ENCODE measurements at regions not wholly inside any gene's neighbourhood (a gene's known extent, or its start where the extent isn't known, plus 50 kb on each side); places are given as distances from the start of the nearest gene placed in this dataset.

DNA sequence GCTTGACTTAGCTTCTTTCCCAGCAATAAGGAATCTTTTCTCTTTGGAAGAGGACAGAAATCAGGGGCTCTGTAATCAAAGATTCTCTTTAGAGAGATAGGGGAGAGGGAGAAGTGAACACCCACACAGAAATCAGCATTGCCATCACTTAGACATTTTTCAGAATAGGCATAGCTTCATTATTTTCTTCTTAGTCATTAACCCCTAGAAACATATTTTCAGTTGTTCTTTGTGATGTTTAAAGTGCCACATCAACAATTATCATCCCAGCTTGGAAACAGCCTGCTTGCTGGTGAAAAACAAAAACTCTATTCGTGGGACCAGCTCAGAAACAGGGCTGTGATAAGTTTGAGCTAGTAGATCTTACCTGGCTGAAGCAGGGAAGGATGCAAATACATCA, 88.3 kb upstream of the SLC44A3 start:
- DNase-seq, result no peak

DNA sequence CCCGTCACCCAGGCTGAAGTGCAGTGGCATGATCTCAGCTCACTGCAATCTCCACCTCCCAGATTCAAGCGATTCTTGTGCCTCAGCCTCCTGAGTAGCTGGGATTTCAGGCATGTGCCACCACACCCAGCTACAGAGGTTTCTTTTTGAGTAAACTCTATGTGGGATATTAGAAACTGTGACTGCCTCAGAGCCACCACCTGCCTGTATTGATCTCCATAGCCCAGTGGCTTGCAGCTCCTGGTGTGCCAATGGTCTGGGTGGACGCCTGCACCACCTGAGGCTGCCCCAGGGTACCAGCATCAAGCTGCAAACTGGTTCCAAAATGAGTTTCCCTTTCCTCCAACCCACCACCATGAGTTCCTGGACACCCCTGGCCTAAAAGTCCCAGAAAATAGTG, 89.7 kb upstream of the SLC44A3 start:
- DNase-seq, result no peak

DNA sequence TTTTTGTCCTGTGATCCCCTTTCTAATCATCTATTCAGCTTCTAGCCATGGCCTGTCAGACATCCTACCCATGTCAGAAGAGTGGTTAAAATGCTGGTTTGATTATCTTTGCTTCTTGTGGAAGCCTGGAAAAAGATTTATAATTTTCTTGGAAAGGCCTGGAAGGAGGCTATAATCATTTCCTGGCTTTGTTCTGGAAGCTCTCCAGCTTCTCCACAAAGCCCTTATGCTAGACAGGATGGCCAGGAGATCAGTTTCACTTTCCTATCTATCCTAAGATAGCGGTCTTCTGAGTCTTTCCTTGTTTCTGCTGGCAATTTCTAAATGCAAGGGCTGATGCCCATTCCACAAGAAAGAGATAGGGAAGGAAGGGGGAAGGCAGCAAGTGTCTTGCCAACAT, 90.9 kb upstream of the SLC44A3 start:
- DNase-seq, result no peak

DNA sequence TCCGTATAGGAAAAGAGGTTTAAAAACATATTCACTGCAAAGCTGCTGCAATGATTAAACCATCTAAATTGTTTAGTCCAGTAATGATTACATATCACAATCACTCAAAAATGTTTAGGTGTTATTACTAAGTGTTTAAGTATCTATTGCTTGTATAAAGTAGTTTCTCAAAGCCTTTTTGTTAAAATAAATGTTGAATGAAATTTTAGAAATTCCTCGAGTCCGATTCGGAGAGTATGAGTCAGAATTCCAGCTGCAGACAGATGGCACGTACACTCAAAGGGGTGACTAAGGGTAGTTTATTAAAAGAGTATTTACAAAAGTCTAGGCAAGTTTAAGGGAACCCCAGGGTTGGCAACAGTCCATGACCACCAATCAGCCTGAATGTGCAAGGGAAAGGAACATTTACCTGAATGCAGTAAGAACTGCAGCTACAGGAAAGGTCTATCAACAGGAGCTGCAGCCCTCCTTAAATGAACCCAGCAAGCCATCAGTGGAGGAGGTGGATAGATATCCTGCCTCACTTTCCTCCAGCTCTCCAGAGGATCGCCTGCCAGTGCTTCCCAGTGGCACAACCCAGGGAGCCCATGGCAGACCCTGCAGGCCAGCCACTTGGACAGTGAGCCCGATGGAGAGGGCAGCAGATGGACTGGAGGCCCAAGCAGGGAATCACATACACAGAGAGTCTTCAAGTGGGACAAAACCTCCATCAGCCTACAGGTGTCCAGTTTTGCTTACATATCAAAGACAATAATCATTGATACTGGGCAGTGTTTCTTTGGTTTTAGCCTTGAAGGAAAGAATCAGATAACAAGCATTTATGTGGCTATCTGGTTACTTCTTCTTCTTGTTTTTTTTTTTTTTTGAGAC, 92.1 kb upstream of the SLC44A3 start:
- DNase-seq, result no peak

DNA sequence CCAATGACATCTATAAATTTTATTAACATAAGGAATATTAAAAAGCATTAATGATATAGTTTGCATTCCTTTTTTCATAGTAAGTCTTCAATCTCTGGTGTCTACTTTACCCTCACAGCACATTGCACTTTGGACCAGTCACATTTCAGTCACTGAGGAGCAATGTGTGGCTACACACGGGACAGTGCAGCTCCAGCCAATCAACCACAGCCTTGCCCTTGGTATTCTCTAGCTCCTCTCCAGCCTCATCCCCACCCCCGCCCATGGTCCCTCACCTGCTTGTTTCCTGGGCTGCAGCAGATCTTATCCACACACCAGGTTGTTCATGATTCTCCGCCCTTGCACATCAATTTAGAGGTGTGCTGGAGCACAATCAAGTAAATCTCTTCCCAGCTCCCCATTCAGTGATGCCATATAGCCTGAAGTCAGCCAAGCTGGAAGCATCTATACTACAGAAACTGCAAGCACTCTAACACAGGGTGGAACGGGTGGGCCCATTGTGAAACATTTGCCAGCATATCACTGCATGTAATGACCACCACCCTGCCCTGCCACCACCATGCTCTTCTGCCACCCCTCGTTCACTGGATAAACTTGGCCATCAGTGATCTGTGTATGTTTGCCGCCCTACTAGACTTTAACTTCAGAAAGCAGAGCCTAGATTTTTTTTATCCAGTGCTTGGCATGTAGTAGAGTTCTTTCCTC, 93.0 kb upstream of the SLC44A3 start:
- no peak for DNase-seq

DNA sequence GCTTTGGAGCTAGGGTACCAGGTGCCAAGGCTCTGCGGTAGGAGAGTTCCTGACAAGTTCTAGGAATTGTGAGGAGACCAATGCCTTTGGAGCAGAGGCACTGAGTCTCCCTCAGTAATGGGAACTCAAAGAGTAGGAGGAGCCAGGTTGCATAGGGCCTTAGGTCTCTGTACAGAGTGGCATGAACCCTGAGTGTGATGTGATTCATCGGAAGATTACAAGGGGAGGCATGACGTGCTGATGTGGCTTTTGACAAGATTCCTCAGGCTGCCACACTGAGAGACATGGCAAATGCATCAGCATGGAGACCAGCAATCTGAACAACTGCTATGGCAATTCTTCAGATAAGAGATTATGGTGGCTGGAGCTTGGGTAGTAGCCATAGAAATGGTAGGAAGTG, 94.6 kb upstream of the SLC44A3 start:
- no peak for DNase-seq

DNA sequence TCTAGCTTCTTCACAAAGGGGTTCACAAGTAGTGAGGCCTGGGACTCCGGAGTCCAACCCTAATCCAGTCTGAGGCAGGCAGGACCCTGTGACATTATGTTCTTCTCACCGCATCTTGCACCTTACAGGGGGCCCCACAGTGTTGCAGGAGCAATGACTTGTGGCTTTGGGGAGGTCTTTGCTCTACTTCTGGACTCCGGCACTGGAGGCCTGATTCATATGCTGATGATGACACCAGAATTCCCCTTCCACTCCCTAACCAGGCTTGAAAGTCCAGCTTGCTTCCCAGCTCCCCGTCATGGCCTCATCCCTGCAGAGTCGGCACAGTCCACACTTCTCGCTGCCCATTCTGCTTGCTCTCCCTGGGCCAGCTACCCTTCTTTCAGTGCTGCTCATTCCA, 96.3 kb upstream of the SLC44A3 start:
- DNase-seq, result no peak

DNA sequence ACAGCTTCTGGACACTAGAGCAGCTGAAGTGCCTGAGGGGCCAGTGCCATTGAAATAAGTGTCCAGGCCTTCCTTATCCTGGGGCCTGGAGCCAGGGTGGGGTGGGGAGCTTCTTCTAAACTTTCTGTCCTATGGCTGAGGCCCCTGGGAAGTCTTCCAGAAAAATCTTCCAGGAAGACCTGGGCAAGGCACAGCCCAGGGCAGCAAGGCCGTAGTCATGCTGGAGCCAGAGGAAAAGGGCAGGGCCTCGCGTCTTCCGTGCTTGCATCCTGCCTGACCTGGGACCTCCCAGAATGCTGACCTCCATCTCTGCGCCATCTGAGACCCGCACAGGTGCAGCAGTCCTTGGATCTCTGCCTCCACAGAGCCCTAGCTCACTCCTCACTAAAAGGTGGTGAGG, 96.7 kb upstream of the SLC44A3 start:
- no peak for DNase-seq

DNA sequence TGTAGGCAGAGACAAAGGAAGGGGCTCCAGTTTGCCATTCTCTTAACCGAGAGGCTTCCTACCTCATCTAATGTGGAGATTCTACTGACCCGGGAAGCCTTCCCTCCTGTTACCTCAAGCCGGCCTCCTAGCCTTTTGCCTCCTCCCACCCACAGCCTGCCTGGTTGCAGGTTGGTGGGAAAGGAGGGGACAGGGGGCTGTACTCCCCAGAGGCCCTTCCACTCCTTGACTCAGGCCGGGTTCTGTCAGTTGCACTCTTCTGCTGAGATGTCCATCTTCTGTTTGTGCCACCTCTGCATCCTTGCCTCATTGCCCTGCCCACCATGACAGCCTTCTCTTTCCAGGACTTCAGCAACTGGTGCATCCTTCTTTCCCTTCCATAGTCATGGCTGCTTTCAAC, 98.0 kb upstream of the SLC44A3 start:
- no peak for DNase-seq

DNA sequence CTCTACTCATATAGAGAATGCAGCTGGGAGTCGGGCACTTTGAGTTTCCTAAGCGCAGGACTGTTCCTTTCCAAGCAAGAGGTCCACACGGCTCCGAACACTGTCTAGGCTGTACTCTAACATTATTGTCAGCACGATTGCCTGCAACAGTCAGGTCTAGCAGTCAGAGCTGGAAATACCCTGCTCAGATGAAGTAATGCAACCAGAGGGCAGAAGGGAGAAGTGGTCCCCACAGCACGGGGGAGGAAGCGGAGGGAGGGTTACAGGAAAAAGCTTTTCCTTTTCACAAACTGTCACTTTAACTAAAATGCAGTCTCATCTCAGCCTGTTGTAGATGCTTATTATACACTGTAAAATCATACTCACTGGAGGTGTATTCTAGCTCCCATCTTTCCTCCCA, 98.9 kb upstream of the SLC44A3 start:
- DNase-seq, result peak; percentile 15

DNA sequence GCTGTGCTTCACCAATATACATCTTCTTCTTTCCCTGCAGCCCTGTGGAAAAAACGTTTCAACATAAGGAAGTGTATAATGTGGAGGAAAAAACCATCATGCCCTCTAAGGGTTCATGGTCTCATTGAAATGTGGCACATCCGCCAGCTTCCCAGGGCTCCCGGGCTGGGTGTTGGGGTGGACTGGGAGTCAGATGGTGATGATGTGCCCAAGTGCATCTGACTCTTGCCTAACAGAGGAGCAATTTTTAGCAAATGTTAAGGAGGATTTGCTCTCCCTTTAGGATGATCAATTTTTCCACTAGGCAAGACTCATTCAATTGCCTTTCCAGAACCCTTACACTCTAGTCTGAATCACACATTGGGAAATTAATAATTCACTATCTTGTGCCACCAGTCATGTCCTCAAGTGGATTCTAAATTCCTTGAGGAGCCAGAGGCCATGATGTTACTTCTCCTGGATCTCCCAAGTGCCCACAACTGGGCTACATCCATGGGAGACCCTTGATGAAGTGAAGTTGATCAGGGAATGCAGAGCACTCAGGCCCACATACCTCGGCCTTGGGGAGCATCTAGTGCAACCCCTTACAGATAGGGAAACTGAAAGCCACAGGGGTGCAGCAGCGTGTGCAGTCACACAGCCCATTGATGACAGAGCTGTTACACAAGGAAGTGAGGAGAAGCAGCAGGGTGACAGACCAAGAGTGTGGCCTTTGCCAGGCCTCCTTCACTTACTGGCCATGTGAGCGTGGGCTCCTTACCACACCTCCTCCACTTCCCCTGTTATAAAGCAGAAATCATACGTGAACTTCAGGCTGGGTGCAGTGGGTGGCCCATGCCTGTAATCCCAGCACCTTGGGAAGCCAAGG, 100.0 kb upstream of the SLC44A3 start:
- peak; percentile 18 for DNase-seq

DNA sequence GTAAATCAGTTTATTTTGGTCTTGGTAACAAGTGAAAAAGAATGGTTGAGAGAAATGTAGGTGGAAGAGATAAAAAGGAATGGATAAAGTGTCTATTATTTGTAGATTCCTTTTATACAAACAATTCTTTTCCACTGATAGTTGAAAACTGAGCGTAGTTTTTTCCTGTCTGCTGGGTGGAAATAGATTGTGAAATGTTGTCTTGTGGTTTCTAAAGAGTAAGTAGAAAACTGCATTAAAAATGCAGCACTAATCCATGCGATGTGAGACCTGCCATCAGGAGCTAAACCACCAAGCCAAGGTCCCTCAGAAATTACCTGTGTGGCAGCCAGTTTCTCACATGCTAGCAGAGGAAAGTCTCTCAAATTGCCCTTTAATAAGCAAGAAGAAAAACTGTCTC, 103.2 kb upstream of the SLC44A3 start:
- no peak for DNase-seq

DNA sequence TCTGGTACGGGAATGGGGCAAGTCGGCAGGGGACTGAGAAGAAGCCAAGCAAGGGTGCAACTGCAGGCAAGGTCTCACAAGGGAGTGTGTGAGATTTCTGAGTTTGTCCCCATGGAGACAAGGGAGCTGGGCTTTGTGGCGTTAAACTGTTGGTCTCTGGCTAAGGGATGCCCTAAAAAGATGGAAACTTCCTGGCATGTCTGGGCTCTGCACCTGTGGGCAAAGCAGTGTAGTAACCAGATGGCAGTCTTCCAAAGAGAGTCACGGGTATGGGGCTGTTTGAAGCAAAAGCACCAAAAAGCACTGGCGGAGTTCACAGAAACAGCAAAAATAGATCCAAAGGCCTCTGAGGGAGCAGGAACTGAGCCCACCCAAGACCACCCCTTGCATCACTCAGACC, 104.8 kb upstream of the SLC44A3 start:
- DNase-seq, result no peak

DNA sequence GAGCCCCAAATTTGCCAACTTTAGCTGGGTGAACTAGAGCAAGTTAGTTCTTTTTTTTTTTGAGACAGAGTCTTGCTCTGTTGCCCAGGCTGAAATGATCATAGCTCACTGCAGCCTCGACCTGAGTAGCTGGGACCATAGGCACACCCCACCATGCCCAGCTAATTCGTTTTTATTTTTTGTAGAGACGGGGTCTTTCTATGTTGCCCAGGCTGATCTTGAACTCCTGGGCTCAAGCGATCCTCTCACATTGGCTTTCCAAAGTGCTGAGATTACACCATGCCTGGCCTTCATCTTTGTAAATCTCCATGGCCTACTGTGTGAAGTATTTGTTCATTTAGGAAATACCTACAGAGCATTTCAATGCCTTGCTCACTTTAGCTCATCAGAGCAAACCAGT, 105.6 kb upstream of the SLC44A3 start:
- DNase-seq, result no peak

DNA sequence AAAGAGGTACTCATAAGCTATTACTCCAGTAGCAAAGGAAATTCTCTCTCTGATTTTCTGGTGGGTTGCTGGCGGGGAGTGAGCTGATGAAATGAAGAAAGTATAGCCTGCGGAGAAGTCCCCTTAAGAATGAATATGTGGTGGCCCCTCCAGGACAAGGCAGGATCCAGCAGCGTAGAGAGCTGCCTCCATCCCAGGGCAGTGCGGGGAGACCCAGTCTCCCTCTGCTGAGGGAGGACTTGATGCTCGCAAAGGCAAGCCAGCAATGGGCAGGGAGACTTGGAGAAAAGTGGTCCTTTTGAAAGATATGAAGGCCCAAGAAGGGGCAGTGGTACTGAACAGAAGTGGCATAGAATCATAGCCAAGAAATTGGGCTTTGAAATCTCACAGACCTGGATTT, 106.0 kb upstream of the SLC44A3 start:
- no peak for DNase-seq

DNA sequence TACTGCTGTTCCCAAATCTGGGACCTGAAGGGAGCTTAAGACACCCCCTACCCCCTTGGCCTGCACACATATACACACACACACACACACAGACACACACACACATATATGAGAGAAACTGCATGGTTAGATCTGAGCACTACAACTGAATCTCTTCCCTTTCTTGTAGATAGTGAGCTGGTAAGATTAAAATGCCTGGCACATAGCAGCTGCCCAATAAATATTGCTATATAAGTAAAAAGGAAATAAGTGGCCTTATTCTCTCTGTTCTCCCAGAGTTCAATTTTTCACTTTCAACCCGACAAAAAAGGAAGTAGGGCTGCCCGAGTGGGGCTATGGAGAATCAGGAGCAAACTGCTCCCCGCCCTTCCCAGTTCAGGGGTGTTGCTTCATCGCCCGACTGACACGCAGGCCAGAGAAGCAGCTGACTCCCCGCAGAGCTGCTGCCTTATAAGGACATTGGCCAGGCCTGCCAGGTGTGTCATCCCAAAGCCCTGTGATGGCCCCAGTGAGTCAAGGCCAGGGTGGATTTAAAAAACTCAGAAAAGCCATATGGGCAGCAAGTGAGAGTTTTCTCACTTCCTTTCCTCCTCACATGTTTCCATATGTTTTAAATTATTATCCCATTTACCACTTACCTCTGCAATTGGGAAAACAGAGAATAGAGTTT, 106.5 kb upstream of the SLC44A3 start:
- DNase-seq, result peak; percentile 13

DNA sequence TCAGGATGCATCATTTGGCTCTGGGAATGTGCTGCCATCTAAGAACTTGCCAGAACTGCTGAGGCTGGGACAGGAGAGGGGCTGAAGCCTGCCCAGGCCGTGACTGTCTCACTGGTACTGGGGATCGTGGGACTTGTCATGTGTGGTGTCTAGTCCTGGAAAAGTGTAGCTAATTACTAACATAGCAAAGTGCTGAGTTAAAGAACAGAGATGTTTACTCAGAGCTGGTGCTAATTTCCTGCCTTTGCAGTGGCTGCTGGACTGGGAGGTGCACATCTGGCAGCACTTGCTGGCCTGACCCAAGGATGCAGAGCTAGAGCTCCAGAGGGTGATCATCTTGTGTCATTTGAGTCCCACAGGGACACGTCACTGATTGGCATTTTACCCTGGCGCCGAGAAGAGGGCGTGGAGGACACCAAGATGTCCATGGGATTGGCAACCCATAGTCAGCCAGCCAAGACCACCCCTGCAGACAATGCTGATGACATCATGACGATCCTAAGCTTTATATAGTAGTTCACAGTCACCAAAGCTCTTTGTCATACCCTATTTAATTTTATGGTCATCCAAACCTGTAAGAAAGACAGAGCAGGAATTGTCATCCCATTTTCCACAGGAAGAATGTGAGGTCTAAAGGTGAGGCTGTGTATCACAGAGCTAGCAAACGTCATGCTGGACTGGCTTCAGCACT, 110.1 kb upstream of the SLC44A3 start:
- DNase-seq, result no peak

DNA sequence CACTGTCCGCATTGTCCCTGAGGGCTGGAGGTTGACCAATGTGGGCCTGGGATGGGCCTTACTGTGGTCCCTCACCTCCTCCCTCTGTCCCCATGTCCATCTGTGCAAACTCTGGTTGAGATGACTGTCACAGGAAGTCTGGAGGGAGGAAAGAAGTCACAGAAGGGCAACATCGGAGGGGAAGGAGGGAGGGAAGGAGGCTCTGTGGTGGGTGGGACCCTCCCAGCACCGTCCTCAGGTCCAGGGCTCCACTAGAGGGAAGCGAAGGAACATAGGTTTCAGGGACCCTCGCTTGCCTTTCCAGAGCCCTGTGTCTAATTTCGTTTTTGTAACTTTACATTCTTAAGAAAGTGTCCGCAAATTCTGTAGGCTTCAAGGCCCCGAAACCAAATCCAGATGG, 111.3 kb upstream of the SLC44A3 start:
- DNase-seq, result no peak

DNA sequence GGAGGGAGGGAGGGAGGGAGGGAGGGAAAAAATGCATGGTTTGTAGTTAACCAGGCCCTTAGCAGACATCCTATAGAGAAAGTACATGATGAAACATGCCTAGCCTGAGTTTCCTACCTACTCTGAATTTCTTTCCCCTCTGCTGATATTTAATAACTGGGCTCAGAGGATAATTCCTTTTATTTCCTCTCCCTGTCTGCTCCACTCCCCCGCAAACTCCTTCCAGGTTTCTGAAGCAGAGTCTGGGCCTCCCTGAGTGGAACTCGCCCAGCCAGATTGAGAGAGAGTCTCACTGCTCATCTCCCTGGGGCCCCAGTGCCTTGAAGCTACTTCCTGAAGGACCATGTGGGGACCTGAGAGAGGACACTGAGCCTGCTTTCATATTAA, 111.9 kb upstream of the SLC44A3 start:
- no peak for DNase-seq

DNA sequence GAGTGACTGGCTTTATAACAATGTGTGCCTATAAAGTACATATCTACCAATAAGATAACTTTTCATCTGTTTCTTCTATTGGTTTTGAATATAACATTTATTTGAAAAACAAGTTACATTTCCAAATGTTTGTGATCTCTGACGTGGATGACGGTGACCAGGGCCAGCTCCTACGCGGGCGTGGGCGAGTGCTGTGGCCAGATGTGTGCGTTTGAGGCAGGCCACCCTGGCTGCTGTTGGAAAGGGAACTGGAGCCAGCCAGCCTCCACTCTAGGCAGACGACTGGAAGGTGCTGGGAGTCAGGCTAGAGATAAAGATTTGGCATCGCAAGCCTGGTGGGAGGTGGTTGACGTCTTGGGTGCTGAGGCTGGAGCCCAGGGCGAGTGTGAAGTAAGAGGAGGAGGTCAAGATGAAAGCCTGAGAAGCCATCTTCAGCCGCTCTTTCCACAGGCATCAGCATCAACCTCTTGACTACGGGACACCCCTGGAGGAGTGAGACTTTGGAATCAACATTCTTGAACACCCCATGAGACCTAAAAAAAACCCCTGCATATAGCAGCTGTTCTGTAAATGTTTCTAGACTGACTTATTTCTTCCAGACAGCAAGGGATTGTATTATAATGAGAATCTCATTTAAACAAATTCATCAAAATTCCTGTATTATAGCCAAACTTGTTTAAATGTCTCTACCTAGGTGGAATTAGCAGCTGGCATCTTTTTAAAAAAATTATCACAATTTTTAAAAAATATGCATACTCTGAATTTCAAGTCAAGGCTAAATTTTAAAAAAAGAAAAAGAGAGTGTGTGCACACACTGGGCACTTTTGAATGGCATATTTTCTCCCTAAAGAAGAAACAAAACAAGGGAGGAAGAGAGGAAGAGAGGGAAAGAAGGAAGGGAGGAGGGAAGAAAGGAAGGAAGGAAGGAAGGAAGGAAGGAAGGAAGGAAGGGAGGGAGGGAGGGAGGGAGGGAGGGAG, 112.5 kb upstream of the SLC44A3 start:
- no peak for DNase-seq

DNA sequence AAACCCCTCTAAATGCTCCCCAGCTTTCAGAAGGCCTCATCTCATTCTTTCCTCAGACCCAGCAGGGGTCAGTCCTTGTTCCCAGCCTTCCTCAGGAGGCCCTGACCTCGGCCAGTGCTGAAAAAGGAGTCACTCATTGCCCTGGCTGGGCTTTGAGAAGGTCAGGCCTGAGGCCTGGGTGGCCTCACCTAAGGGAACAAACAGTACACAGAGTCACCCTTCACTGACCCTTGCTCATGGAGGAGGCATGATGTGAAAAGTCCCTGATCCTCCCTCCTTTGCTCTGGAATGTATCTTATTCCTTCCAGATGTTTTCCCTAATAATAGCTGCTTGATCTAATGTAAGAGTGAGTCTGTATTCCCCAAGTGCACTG, 117.7 kb upstream of the SLC44A3 start:
- DNase-seq, result no peak
